Endothelial cell of umbilical vein (primary cell): ENCODE measurements at regions not wholly inside any gene's neighbourhood (a gene's known extent, or its start where the extent isn't known, plus 50 kb on each side); places are given as distances from the start of the nearest gene placed in this dataset.

Experiments
- BruUV-seq: library from RNA; stranded (reverse); fragments of 400-500 nt; replicated peaks from 2 replicates; lab custom pipeline; 2021; lab: Mats Ljungman, UMichigan
- CTCF ChIA-PET: fragments of 300-600, 350-600 bp; sonication (Branson Sonifier 250); formaldehyde crosslinking; loops from one replicate; lab custom pipeline; 2021; ENCODE audit warnings: antibody characterized with exemption, inconsistent platforms; lab: Charles Lee
- POLR2A ChIA-PET: fragments of 300-600, 350-600 bp; sonication (Branson Sonifier 250); formaldehyde crosslinking; loops from one replicate; lab custom pipeline; 2021; ENCODE audit warnings: antibody characterized with exemption, inconsistent platforms; lab: Charles Lee
- DNase-seq: peaks from one replicate; pipeline ENCODE4 v3.0.0-alpha.2; 2011; ENCODE audit warnings: low read depth, low spot score
- FAIRE-seq: peaks from 2 replicates; lab custom pipeline; 2011; peaks lifted over from hg19 to GRCh38; lab: Jason Lieb, UNC
- H2AFZ ChIP-seq: 2 replicates; pipeline ENCODE4 v1.6.0; 2012; ENCODE audit warnings: low read depth, low read length, control low read depth, inconsistent platforms
- H3K27ac ChIP-seq: 2 replicates; pipeline ENCODE4 v1.5.1; 2011; ENCODE audit warnings: low read depth, mild to moderate bottlenecking, control low read depth, low read length, moderate library complexity; ENCODE audit not compliant: insufficient read depth
- H3K27me3 ChIP-seq, 2 experiments: 2 replicates each; pipeline versions ENCODE4 v1.6.0 to v1.6.1; 2011; ENCODE audit warnings: low read length in 2 of 2, mixed read lengths in 1 of 2; ENCODE audit not compliant: control insufficient read depth in 2 of 2, insufficient read depth in 2 of 2
- H3K36me3 ChIP-seq, 2 experiments: 2 replicates in 1 of 2; 3 replicates in 1 of 2; pipeline ENCODE4 v1.5.1; 2011; ENCODE audit warnings: low read length in 2 of 2, mild to moderate bottlenecking in 1 of 2, moderate library complexity in 1 of 2; ENCODE audit not compliant: control insufficient read depth in 2 of 2, insufficient read depth in 2 of 2; ENCODE audit errors: extremely low read depth in 1 of 2
- H3K4me1 ChIP-seq: 3 replicates; pipeline ENCODE4 v1.5.1; 2011; ENCODE audit warnings: mild to moderate bottlenecking, low read length; ENCODE audit not compliant: control insufficient read depth, insufficient read depth; ENCODE audit errors: extremely low read depth
- H3K4me2 ChIP-seq: 2 replicates; pipeline ENCODE4 v1.6.1; 2011; ENCODE audit warnings: low read length, control low read depth, mixed read lengths; ENCODE audit not compliant: insufficient read depth
- H3K4me3 ChIP-seq, 3 experiments: fragments of 200-600 bp in 1 of 3; sonication (generic), shearing (Covaris generic) in 1 of 3; replicated peaks in 1 of 3; 2 replicates each; pipeline ENCODE4 v1.5.1; 2011 to 2016; ENCODE audit warnings: control low read depth in 3 of 3, low read length in 3 of 3, mild to moderate bottlenecking in 2 of 3, inconsistent platforms in 1 of 3, low read depth in 1 of 3, moderate library complexity in 1 of 3; ENCODE audit not compliant: insufficient read depth in 1 of 3
- H3K79me2 ChIP-seq: 2 replicates; pipeline ENCODE4 v1.6.0; 2012; ENCODE audit warnings: low read length, inconsistent platforms; ENCODE audit not compliant: control insufficient read depth, insufficient read depth
- H3K9ac ChIP-seq: replicated peaks from 2 replicates; pipeline ENCODE3; 2011; ENCODE audit warnings: low read length, control low read depth; ENCODE audit not compliant: insufficient read depth; ENCODE audit errors: extremely low read depth
- H3K9me1 ChIP-seq: replicated peaks from 3 replicates; pipeline ENCODE4 v1.6.0; 2011; ENCODE audit warnings: mild to moderate bottlenecking, low read length; ENCODE audit not compliant: control insufficient read depth, insufficient read depth; ENCODE audit errors: extremely low read depth
- H3K9me3 ChIP-seq: replicated peaks from 2 replicates; pipeline ENCODE4 v1.5.1; 2012; ENCODE audit warnings: low read length, inconsistent platforms; ENCODE audit not compliant: control insufficient read depth, insufficient read depth
- H4K20me1 ChIP-seq: replicated peaks from 2 replicates; pipeline ENCODE3; 2011; ENCODE audit warnings: mild to moderate bottlenecking, low read length; ENCODE audit not compliant: control insufficient read depth, insufficient read depth; ENCODE audit errors: extremely low read depth
- CTCF ChIP-seq, 2 donors: IDR thresholded peaks; 1 replicate in 1 of 2; 2 replicates in 1 of 2; pipeline ENCODE4 v1.5.1; 2011; ENCODE audit warnings: low read length in 2 of 2, mild to moderate bottlenecking in 2 of 2, moderate library complexity in 2 of 2, control low read depth in 1 of 2, inconsistent platforms in 1 of 2, low read depth in 1 of 2; ENCODE audit not compliant: insufficient read depth in 1 of 2; ENCODE audit errors: extremely low read depth in 1 of 2
- EZH2 ChIP-seq: IDR thresholded peaks from 2 replicates; pipeline ENCODE4 v1.6.1; 2012; ENCODE audit warnings: borderline replicate concordance, low read depth, mild to moderate bottlenecking, moderate library complexity, low read length, inconsistent platforms; ENCODE audit not compliant: severe bottlenecking
- FOS ChIP-seq: IDR thresholded peaks from 2 replicates; pipeline ENCODE4 v1.6.1; 2011; ENCODE audit warnings: mild to moderate bottlenecking, low read length, moderate library complexity, borderline replicate concordance; ENCODE audit not compliant: insufficient read depth
- GATA2 ChIP-seq: IDR thresholded peaks from 2 replicates; pipeline ENCODE4 v1.7.0; 2011; ENCODE audit warnings: low read depth, mild to moderate bottlenecking, moderate library complexity, mixed read lengths, low read length; ENCODE audit not compliant: insufficient read length, insufficient read depth
- JUN ChIP-seq: IDR thresholded peaks from 2 replicates; pipeline ENCODE4 v1.6.1; 2011; ENCODE audit warnings: borderline replicate concordance, low read depth; ENCODE audit not compliant: insufficient read length, insufficient read depth
- MYC ChIP-seq: IDR thresholded peaks from one replicate; pipeline ENCODE4 v1.6.1; 2011; ENCODE audit warnings: mild to moderate bottlenecking, low read depth, low read length
- POLR2A ChIP-seq: IDR thresholded peaks from 2 replicates; pipeline ENCODE4 v1.6.1; 2012; ENCODE audit warnings: low read depth, mild to moderate bottlenecking, control low read depth, low read length
- POLR2AphosphoS5 ChIP-seq: IDR thresholded peaks from 2 replicates; pipeline ENCODE4 v1.6.1; 2012; ENCODE audit warnings: low read depth, mild to moderate bottlenecking, control low read depth, low read length, moderate library complexity; ENCODE audit not compliant: insufficient read depth
- dilution Hi-C: fragments of 300-500 bp; cut with MboI; formaldehyde crosslinking; loops from one replicate; pipeline ENCODE4 v1.15.0; 2019; ENCODE audit warnings: low sequenced_read_pairs; ENCODE audit not compliant: extremely low pct_ligation_motif_present
- intact Hi-C: fragments of 100-400 bp; cut with micrococcal nuclease; formaldehyde crosslinking; loops from one replicate; pipeline ENCODE4 v1.10.0; 2022
- TF ChIP-seq, protein P1 (sequence below): IDR thresholded peaks from 2 replicates; pipeline ENCODE4 v1.6.1; 2011; ENCODE audit not compliant: insufficient read depth, insufficient read length

- POLR2A ChIA-PET: no interaction called here
- TF ChIP-seq, protein P1, sequence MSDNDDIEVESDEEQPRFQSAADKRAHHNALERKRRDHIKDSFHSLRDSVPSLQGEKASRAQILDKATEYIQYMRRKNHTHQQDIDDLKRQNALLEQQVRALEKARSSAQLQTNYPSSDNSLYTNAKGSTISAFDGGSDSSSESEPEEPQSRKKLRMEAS: no peak
- TF ChIP-seq JUN (no peak), FOS (no peak), POLR2A (no peak), GATA2 (no peak), EZH2 (no peak), MYC (no peak), CTCF (IDR thresholded peaks at IDR 0.05; ENCODE audit: extremely low read depth in 1 of 2, insufficient read depth in 1 of 2, low read depth in 1 of 2, low read length in 2 of 2) (no peak), POLR2AphosphoS5 (no peak)
- H3K27ac ChIP-seq: no peak overlapping the region
- H3K9me1 ChIP-seq: no peaks in the 10 kb centered on the region
- CTCF ChIA-PET: no interaction called here
- H3K79me2 ChIP-seq: no peaks in the 10 kb centered on the region
- no peak overlapping the region for H3K4me2 ChIP-seq
- H3K9me3 ChIP-seq: no peaks in the 10 kb centered on the region
- no peak overlapping the region for H3K4me3 ChIP-seq
- dilution Hi-C loops: no loop called here
- DNase-seq (no peak), FAIRE-seq (no peak)
- H3K9ac ChIP-seq: no peak overlapping the region
- no peak overlapping the region for H2AFZ ChIP-seq
- H3K36me3 ChIP-seq: no peaks in the 10 kb centered on the region
- no peaks in the 10 kb centered on the region for H3K4me1 ChIP-seq
- BruUV-seq: no TSS peak
- H4K20me1 ChIP-seq: no peaks in the 10 kb centered on the region
- intact Hi-C loops: no loop called here
- peaks cover 11 to 21% of the 10 kb centered on the region in 2 experiments for H3K27me3 ChIP-seq
Measured at GRCh38 chr2:45140675-45141074, 131.4 kb upstream of the SIX2 start.
